NCI-H187 treated with DMSO at 0.1 percent for 48 hours (cell line): ENCODE measurements at regions not wholly inside any gene's neighbourhood (a gene's known extent, or its start where the extent isn't known, plus 50 kb on each side); places are given as distances from the start of the nearest gene placed in this dataset.
"Not testable (repeated sequence)": the region's sequence is repeated elsewhere in the genome, so short reads cannot be mapped to it uniquely, and the experiment has no call there.

Experiments used
- DNase-seq: peaks from one replicate; lab custom pipeline; 2025; lab: John Stamatoyannopoulos, UW

DNA sequence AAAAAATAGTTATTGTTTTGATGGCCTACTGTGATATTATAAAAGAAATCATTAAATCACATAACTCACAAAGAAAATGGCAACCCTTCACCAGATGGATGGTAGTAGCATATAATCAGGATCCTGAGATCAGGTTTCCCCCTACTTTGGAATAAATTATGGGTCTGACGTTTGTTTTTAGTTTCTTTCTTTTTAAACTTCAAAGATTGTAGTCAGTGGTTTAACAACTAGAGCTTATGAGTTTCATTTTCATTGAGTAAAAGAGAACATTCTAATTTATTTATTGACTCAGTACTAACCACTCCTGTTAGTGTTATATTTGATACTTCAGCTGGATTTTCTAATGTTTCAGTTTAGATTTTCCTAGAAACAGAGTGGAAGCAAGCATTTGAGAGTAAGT, 218.0 kb upstream of the PCSK5 start:
- DNase-seq: no peak

DNA sequence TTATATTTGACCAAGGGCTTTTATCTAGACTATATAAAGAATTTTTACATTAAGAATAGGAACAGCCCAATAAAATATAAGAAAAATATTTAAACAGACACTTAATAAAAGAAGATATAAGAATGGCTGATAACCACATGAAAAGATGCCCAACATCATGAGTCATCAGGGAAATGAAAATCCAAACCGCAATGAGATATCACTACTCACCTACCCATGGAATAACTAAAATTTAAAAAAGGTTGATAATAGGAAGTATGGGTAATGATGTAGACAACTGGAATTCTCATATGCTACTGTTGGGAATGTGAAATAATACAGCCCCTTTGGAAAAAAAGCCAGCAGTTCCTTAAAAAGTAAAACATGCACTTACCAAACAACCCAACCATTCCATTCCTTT, 206.9 kb upstream of the PCSK5 start:
- no peak for DNase-seq

DNA sequence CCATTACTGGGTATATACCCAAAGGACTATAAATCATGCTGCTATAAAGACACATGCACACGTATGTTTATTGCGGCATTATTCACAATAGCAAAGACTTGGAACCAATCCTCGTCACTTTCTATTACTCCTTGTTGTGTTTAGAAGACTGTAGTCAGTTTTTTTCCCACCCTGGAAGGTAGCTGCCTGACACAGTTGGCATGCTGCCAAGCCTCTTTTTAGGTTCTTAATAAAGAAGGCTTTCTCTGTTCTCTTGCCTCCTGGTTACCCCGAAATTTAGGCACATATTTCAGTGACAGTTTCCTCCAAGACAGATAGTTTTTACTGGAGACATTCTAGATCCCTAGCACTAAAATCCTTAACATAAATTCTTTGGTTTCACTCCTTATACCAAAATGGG, 205.4 kb upstream of the PCSK5 start:
- DNase-seq: no peak

DNA sequence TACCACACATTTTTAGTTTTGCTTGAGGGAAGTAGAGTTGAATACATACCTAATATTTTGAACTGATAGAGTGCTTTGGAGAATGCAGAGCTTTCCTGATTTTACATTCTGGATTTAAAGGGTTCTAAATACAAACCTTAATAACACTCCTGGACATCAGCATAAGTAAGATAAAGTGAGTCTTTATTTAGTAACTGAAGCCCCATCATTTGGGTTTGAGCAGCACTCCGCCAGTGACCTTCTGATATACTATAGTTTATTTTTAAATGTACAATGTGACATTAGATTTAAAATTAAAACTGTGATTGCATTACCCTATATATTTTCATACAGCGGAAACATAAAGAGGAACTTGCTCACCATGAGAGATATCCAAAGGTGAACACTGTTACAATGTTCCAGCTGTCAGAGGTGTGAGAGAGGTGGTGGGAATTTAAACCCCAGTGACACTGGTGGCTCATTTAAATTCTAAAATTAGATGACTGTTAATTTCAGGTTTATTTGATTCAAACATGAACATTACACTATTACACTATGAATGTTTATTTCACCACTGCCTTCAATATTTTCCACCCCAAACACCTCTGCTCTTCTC, 203.0 kb upstream of the PCSK5 start:
- DNase-seq: no peak

DNA sequence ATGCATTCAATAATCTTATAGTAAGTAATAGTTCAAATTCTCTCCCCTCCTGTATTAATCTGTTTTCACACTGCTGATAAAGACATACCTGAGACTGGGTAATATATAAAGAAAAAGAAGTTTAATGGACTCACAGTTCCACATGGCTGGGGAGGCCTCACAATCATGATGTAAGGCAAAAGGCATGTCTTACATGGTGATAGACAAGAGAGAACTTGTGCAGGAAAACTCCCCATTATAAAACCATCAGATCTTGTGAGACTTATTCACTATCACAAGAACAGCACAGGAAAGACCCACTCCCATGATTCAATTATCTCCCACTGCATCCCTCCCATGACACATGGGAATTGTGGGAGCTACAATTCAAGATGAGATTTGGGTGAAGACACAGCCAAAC, 199.9 kb upstream of the PCSK5 start:
- DNase-seq: not testable (repeated sequence)

DNA sequence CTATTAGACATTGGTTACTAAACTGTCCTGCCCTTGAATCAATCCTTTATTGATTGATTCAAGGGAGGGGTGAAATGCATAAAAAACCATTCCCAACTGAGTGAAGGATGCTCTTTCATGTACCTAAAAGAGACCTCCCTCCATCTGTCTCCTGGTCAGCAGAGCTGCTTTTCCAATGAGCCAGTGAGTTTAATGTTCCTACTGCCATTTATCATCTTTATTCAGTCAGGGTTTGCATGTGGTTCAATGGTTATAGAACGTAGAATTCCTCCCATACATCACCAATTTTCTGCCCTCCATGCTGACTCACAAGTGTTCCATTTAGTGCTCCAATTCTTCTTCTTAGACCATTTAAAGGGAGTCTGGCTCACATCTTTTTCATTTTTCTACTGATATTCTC, 199.1 kb upstream of the PCSK5 start:
- DNase-seq: no peak

DNA sequence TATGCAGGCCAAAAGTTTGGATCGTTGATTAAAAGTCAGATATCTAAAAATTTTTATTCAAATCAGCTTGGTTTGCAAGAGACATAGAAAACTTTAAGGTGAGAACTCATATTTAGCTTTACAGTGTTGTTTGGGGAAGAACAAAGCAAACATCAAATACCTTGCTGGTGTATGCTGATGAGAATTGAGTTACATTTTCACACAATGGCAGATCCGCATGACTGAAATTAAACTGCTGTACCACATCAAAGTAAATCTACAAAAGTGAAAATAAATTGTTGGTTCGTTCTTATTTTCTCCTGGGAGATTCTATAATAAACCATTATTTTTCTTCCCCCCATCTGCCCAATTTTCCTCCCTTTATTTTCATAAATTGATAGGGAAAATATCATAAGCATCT, 198.2 kb upstream of the PCSK5 start:
- no peak for DNase-seq

DNA sequence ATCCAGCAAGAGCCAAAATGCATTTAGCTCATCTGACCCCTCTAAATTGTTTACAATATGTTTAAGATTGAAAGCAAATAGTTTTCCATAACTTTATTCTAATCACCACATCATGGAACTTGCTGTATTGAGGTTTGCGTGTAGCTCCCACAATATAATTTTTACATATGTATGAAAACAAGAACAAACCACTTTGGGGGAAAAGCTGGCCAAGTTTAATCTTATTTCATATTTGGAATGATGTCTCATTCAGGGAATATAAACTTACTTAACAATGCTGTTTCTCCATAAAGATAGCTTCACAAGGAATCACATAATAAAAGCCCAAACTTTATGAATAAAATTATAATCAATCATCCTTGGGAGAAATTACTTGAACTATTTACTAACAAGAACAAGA, 194.6 kb upstream of the PCSK5 start:
- DNase-seq: no peak

DNA sequence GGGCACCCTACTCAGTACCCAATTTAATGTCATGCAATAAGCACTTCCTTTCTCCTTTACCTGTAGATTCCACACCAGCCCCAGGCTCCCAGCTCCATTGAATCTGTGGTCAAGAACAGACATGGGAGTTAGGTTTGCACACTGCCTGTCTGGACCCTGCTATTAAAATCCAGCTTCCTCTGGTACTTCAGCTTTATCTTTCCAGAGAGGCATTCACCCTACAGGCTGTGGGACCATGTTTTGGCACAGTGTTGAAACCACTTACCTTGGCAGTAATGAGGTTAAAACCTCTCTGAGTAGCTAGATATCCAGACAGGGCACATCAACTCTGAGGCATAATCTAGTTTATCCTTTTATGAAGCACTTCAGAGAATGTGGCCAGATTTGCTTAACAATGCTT, 191.5 kb upstream of the PCSK5 start:
- no peak for DNase-seq

DNA sequence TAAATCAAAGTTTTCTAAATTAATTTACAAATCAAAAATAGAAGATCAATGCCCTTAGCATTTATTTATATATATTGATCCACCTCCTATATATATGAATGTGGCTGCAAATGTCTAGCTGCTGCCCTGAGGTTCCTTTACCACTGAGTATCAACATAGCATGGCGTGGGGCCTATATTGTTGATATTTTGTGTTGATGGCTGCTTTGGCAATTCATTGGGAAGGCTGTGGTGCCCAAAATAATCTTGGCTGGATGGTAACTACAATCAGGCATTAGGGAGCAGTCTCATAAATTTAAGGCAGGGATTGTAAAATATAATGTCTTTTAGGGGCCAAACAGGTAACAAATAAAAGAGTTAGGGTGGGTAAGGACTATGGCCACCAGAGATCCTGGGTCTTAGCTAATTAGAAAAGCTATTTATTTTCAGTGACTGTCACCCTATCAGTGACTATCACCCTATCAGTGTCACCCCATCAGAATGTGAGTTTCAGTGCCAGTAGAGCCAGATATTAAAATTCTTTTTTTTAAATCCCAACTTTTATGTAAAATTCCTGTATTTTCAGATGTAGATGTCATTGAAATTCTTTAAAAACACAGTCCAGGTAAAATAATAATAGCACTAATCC, 190.7 kb upstream of the PCSK5 start:
- no peak for DNase-seq

DNA sequence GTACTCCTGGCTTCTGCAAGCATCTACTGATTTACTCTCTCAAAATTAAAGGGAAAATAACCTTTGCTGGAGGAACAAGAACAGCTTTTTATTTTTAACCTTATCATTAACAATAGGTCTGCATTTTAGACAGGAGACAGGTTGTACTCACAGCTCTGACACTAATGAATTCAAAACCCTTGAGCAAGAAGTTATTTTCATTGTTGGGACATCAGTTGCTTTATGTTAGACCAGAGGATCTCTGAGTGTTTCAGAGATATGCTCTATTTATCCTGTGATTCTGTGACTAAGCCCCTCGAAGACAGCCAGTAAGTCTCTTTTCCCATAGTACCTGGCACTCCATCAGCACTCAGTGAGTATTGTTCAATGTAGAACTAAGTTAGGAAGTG, 190.2 kb upstream of the PCSK5 start:
- DNase-seq: no peak

DNA sequence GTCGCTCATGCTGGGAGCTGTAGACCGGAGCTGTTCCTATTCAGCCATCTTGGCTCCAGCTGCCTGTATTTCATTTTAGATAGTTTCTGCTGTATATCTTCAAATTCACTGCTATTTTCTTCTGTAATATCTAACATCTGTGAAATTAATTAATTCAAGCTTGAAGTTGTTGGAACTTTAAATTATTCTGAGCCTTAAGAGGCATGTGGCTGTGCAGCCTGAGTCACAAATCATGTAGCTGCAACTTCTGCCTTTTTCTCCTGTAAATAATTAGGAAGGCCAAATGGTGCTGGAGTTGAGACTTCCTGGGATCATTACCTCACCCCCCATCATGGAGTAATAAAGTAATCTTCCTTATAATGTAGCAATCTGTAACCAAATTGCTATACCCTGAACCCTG, 183.3 kb upstream of the PCSK5 start:
- DNase-seq: no peak

DNA sequence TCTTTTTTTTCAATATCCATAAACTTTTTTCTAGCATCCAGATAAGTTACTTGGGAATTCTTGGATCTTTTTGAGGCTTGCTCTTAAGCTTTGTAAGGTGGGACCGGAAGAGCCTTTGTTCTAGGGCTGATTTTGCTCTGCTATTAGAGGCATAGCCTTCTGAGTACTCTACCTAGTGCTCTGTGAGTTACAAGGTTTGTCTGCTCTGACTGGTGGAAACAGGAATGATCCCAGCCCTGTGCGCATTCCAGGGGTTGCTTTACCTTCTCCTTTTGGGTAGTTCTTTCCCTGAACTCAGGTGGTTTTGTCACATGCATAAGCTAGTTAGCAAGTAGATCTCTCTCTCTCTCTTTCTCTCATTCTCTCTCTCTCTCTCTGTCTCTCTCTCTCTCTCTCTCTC, 180.8 kb upstream of the PCSK5 start:
- DNase-seq: no peak

DNA sequence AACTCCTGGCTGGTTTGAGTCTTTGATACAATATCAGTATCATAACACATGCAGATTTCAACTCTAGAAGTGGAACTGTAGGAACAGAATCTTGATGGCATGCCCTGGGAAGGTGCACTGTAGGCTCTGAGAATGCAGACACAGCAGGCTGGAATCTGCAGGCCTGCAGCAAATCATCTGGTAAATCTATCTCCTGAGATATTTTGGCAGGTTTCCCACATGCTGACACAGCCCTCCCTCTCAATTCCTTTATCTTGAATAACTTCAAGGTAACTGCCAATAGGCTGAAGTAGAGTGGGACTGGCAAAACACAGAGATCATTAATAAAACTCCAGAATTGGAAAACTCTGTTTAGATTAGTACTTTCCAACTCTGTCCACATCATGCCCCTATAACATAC, 177.8 kb upstream of the PCSK5 start:
- DNase-seq: no peak

DNA sequence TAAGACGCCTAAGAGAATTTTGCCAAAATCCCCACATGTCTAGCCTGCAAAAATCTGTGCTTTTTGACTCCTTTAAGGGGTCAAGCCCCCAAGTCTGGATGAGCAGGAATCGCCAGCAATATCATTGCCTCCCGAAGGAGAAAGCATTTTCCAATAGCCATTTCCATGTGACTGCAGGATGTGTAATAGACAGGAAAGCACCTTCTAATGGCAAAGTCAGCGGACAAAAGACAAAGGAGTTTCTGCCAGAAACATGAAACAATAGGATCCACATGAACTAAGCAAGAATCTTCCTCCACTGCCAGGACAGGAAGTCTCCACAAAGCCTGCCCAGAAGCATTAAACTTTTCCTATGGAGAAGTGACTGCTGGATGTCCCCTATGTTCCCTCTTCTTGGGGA, 177.1 kb upstream of the PCSK5 start:
- no peak for DNase-seq

DNA sequence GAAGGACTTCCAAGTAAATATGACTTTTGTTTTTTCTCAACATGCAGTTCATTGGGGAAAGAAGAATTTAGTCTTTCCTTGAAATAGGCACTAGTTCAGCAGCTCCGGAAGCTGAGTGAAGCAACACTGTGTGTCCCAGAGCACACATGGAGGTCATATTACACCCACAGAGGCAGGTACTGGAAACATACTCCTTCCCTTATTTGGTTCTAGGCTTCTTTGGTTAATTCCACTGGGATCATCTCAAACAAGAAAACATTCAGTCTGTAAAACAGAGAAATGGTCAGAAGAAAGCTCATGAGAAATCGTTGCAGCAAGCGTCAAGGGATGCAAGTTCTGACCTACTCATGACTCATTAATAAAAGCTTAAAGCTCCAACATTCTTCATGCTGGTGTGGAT, 175.1 kb upstream of the PCSK5 start:
- no peak for DNase-seq

DNA sequence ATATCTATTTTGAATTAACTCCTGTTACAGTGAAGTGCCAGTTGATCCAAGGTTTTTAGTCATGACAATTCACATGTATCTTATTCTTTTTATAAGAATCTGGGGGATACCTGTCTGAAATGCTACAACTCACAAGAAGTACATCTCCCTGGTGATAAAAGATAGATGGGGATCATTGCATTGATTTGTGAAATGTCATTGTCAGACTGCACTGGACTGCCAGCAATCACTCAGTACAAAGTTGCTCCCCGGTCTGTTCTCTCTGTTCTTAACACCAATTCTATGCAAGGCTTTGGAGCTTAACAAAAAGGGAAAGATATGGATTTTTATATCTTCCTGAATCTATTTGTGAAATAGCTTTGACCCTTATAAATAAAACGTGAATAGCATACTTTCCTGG, 171.8 kb upstream of the PCSK5 start:
- no peak for DNase-seq

DNA sequence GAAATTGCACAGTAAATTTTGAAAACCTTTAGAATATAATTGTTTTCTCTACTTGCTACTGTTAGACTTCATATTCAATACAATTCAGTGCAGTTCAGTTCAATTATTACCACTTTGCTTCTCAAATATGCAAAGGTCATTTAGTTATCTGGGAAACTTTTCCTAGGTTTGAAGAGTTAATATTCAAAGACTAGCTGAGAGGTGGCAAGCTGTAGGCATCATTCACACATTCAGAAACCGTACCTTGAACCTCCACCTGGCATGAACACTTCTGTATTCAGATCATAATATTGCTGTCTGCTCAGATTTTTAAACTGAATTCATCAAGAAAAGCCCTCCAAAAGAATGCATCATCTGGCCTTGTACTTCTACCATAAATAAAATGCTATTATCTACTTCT, 162.1 kb upstream of the PCSK5 start:
- no peak for DNase-seq

DNA sequence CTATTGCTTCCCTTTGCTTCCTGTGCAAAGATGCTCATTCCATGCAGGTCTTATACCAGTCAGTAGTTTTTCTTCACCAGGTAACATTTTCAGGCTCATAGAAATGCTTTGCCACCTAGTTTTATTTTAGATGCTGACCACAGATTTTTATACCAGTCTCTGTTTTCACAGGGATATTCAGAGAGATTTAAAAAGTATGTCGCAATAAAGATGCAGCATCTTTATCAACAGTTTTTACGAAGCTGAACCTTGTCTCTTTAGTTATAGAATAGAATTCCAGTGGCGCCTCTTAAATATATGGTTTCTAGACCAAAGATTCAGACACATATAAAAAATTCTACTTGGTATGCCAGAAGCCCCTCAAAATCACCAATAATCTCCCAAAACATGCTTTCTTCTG, 155.7 kb upstream of the PCSK5 start:
- DNase-seq: no peak

DNA sequence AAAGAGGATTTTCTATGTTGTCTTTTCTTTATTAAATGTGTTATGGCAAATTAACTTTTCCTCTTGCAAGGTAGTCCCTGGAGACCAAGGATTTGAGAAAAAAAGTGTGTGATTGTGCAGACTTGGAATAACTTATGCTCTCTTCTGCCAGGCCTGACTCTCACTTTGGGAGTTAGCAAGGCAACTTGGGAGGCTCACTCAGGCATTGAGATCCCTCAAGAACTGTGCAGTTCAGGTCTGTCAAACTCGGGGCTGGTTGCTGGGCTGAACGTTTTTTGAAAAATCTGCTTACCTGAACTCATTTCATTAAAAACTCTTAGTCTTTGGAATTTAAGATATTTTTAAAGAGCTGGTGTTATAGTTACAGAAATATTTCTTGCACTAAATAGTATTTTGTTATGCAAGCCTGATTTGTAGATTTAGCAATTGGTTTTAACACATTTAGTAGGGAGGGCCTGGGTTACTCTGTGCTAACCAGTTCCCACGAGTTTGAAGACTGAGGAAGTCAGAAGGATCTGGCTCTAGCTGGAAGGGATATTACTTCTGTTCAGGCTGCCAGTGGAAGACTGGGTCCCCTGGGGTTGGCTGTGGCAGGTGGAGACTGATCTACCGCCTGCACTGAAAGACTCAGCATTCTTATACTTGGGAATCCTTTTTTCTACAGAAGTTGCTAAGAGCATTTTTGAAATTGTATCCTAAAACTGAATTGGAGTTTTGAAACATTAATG, 150.4 kb upstream of the PCSK5 start:
- no peak for DNase-seq

DNA sequence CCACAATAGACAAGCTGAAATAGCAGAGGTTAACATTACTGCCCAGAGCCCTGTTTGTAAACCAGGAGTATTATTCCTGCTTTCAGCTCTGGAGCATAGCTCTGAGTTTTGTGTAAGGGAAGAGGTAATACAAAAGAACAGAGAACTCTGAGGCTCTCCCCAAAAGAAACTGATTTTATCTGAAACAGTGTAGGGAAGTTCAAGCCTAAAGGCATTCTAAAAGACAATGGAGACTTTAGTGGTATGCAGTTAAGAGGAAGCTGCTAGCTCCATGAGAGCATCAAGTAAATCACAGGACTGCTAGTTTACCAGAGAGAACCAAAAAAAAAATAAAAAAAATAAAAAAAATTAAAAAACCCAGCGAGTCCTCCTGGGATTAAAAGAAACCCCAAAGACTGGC, 146.6 kb upstream of the PCSK5 start:
- DNase-seq: no peak

DNA sequence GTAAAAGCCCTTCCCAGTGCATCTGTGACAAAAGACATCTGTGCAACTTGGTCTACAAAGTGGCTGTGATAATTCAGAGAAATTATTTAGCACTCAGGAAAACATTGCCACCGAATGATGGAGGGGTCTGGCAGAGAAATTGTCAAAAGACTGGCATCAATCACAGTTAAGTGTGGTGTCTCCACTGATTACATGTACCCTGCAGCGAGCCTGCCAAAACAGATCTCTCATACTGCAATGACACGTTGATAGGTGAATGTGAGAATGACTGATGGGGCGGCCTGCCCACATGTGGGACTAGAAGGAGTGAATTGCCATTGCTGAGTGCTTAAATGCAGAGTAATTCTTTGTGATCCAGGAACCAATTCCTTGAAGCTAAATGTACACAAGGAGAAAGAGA, 136.4 kb upstream of the PCSK5 start:
- DNase-seq: no peak

DNA sequence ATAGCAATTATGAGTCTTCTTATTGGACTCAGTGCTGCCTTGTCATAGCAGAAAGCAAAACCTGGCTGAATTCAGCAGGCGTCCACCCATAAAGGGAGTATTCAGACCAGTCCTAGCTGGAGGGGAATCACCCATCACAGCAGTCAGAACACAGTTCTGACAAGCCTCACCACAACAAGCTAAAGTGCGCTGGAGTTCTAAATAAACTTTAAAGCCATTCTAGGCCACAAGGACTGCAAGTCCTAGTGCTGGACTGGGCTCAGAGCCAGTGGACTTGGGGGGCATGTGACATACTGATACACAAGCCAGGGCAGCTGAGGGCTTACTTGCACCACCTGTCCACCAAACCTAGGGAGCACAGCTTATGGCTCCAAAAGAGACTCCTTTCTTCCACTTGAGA, 115.3 kb upstream of the PCSK5 start:
- no peak for DNase-seq
